Cardiac fibroblast (primary cell): ENCODE measurements at regions not wholly inside any gene's neighbourhood (a gene's known extent, or its start where the extent isn't known, plus 50 kb on each side); places are given as distances from the start of the nearest gene placed in this dataset.

Experiments used
- DNase-seq, 2 donors: peaks; one replicate each; pipeline versions ENCODE4 v3.0.0 to v3.0.0-alpha.2; 2010; ENCODE audit warnings: low read depth in 2 of 2
- H3K4me3 ChIP-seq, 2 donors: replicated peaks in 1 of 2; 1 replicate in 1 of 2; 2 replicates in 1 of 2; pipeline ENCODE4 v1.5.1; 2011; ENCODE audit warnings: low read depth in 2 of 2, low read length in 2 of 2, mild to moderate bottlenecking in 2 of 2, moderate library complexity in 1 of 2
- CTCF ChIP-seq: IDR thresholded peaks from one replicate; pipeline ENCODE4 v1.5.1; 2011; ENCODE audit warnings: low read depth, mild to moderate bottlenecking, low read length, inconsistent platforms

GRCh38 chr16:79363484-79363883, 237.1 kb downstream of the MAF start:
- H3K4me3 ChIP-seq: no peak overlapping the region
- TF ChIP-seq CTCF: no peak
- no peak for DNase-seq

GRCh38 chr16:79363035-79363434, 237.5 kb downstream of the MAF start:
- no peak for DNase-seq
- no peak for TF ChIP-seq CTCF
- no peak overlapping the region for H3K4me3 ChIP-seq

- TF ChIP-seq CTCF: no peak
- no peak for DNase-seq
- H3K4me3 ChIP-seq: no peak overlapping the region
These were observed 238.1 kb downstream of the MAF start for GRCh38 chr16:79362300-79362970.

DNA sequence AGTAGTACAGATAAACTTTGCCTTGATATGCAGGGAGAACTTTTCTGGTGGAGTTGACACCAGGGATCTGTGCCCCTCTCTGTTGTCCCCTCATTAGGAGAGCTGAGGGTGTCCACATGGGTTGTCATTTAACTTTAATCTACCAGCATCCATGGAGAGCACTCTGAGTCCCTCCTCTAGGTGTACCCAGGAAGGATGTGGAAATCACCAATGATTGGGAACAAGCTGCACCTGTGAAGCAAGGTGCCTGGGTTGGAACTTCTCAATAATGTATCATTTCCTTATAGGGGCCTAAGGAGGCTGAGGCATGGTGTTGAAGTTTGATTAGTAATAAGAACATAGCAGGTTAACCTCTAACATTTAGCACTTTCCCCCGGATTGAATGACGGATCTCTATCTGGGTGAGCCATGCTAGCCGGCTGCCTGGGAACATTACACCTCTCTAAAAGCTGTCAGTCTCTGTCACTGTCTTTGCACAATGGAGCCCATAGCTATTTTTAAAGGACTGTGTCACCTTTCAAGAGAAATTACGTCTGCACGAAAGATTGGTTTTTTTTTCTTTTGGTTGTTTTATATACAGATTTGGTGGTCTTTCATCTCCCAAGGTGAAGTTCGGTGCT, 239.3 kb downstream of the MAF start:
- TF ChIP-seq CTCF: no peak
- no peak for DNase-seq
- no peak overlapping the region for H3K4me3 ChIP-seq

DNA sequence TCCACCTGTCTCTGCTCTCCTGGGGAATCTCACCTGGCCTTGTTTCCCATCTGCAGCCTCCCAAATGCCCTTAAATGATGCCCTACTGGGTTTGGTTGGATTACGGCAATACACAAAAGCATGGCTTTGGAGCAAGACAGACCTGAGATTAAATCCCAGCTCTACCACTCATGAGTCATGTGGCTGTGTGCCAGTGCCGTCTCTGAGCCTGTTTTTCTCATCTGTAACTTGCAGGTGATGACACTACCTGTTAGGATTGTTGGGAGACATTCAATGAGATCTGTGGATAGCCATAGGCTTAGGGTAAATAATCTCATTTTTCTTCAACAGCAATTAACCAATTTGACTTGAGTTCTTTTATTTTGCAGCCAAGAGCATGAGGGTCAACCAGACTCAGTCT, 240.3 kb downstream of the MAF start:
- no peak for DNase-seq
- no peak for TF ChIP-seq CTCF
- no peak overlapping the region for H3K4me3 ChIP-seq

GRCh38 chr16:79359082-79359481, 241.5 kb downstream of the MAF start:
- H3K4me3 ChIP-seq: no peak overlapping the region
- no peak for TF ChIP-seq CTCF
- no peak for DNase-seq
